ENCODE measurements at regions not wholly inside any gene's neighbourhood (a gene's known extent, or its start where the extent isn't known, plus 50 kb on each side); places are given as distances from the start of the nearest gene placed in this dataset.

- TF ChIP-seq CTCF (IDR thresholded peaks at IDR 0.05) (no peak), ZFX (IDR thresholded peaks at IDR 0.05; ENCODE audit: borderline replicate concordance) (no peak)
Observed at GRCh38 chr6:80541886-80542285, 435.4 kb downstream of the BCKDHB start.

Measured in 22Rv1 (cell line).